Gastrocnemius medialis (tissue), 4 donors: ENCODE measurements at regions not wholly inside any gene's neighbourhood (a gene's known extent, or its start where the extent isn't known, plus 50 kb on each side); places are given as distances from the start of the nearest gene placed in this dataset.

Source experiments
- ATAC-seq, 2 donors: fragments of 150-250 bp; one replicate each; pipeline ENCODE4 v1.9.1; 2016
- DNase-seq, 2 donors: peaks; one replicate each; pipeline ENCODE4 v3.0.0-alpha.2; 2019
- H3K27ac ChIP-seq, 4 donors: fragments of 200-600 bp; sonication (generic); 1 replicate in 1 of 4; 2 replicates in 3 of 4; pipeline ENCODE4 v1.5.1; 2016 to 2018; ENCODE audit warnings: mild to moderate bottlenecking in 2 of 4, moderate library complexity in 1 of 4
- H3K27me3 ChIP-seq, 3 donors: fragments of 200-600 bp; sonication (generic) in 2 of 3; 1 replicate in 1 of 3; 2 replicates in 2 of 3; pipeline versions ENCODE4 v1.5.1 to v1.6.0; 2016 to 2019; ENCODE audit warnings: mild to moderate bottlenecking in 1 of 3, moderate library complexity in 1 of 3
- H3K36me3 ChIP-seq, 2 donors: fragments of 200-600 bp; sonication (generic) in 1 of 2; one replicate each; pipeline ENCODE4 v1.5.1; 2017 to 2018
- H3K4me1 ChIP-seq, 2 donors: fragments of 200-600 bp; sonication (generic) in 1 of 2; one replicate each; pipeline ENCODE4 v1.5.1; 2016 to 2017; ENCODE audit warnings: mild to moderate bottlenecking in 2 of 2
- H3K4me3 ChIP-seq, 4 donors: fragments of 200-600 bp; sonication (generic) in 3 of 4; 1 replicate in 1 of 4; 2 replicates in 3 of 4; pipeline ENCODE4 v1.5.1; 2016 to 2019; ENCODE audit warnings: mild to moderate bottlenecking in 2 of 4
- H3K9me3 ChIP-seq, 3 donors: fragments of 200-600 bp; sonication (generic) in 2 of 3; 1 replicate in 1 of 3; 2 replicates in 2 of 3; pipeline ENCODE4 v1.5.1; 2016 to 2019
- CTCF ChIP-seq, 5 experiments: fragments of 450-650 bp in 3 of 5; fragments of 200-600 bp in 2 of 5; sonication (generic) in 2 of 5; IDR thresholded peaks in 4 of 5; conservative IDR thresholded peaks in 1 of 5; 1 replicate in 4 of 5; 2 replicates in 1 of 5; pipeline ENCODE4 v1.5.1; 2016 to 2019; ENCODE audit warnings: antibody characterized with exemption in 5 of 5, mild to moderate bottlenecking in 3 of 5, moderate library complexity in 3 of 5
- POLR2A ChIP-seq, 2 donors: fragments of 450-650 bp; IDR thresholded peaks; one replicate each; pipeline ENCODE4 v1.6.1; 2017; ENCODE audit warnings: antibody characterized with exemption in 2 of 2, mild to moderate bottlenecking in 2 of 2, moderate library complexity in 2 of 2
- in situ Hi-C, 4 donors: fragments of 200-750 bp; cut with MboI; loops; one replicate each; pipeline versions ENCODE4 v1.15.0 to v1.8.0; 2017; ENCODE audit warnings: low sequenced_read_pairs in 4 of 4
- intact Hi-C: fragments of 100-400 bp; cut with DNase I; formaldehyde crosslinking; loops from one replicate; pipeline ENCODE4 v1.15.1; 2023; ENCODE audit warnings: low total_unique reads

- no peaks in the 10 kb centered on the region for H3K27me3 ChIP-seq
- no peaks in the 10 kb centered on the region for H3K36me3 ChIP-seq
- no peak overlapping the region for H3K4me3 ChIP-seq
- in situ Hi-C loops = no loop called here
- H3K4me1 ChIP-seq = no peaks in the 10 kb centered on the region
- TF ChIP-seq POLR2A (IDR thresholded peaks at IDR 0.05) (no peak), CTCF (IDR thresholded peaks at IDR 0.05 in 4 of 5, conservative IDR thresholded peaks at IDR 0.05 in 1 of 5) (no peak)
- H3K27ac ChIP-seq = no peak overlapping the region
- DNase-seq = no peak
- ATAC-seq = no peak
- no peaks in the 10 kb centered on the region for H3K9me3 ChIP-seq
- intact Hi-C loops = no loop called here
These were observed 894.8 kb downstream of the TBC1D22A start for GRCh38 chr22:47657224-47657623.

- in situ Hi-C loops (no loop called here), intact Hi-C loops (no loop called here)
- DNase-seq (no peak), ATAC-seq (no peak)
- no peak overlapping the region for H3K27ac ChIP-seq
- TF ChIP-seq POLR2A (IDR thresholded peaks at IDR 0.05) (no peak), CTCF (IDR thresholded peaks at IDR 0.05 in 4 of 5, conservative IDR thresholded peaks at IDR 0.05 in 1 of 5) (no peak)
- no peak overlapping the region for H3K4me3 ChIP-seq
- no peaks in the 10 kb centered on the region for H3K9me3 ChIP-seq
- H3K36me3 ChIP-seq = no peaks in the 10 kb centered on the region
- no peaks in the 10 kb centered on the region for H3K27me3 ChIP-seq
- H3K4me1 ChIP-seq = no peaks in the 10 kb centered on the region
These were observed 894.4 kb downstream of the TBC1D22A start for GRCh38 chr22:47656806-47657205.

GRCh38 chr22:47655930-47656329 is 893.5 kb downstream of the TBC1D22A start:
- Histone ChIP-seq H3K36me3 (no peaks in the 10 kb centered on the region), H3K27ac (no peak overlapping the region), H3K27me3 (no peaks in the 10 kb centered on the region), H3K4me1 (no peaks in the 10 kb centered on the region), H3K4me3 (no peak overlapping the region), H3K9me3 (no peaks in the 10 kb centered on the region)
- TF ChIP-seq CTCF (IDR thresholded peaks at IDR 0.05 in 4 of 5, conservative IDR thresholded peaks at IDR 0.05 in 1 of 5) (no peak), POLR2A (IDR thresholded peaks at IDR 0.05) (no peak)
- in situ Hi-C loops (no loop called here), intact Hi-C loops (no loop called here)
- no peak for ATAC-seq
- DNase-seq = no peak

- no peak for ATAC-seq
- in situ Hi-C loops (no loop called here), intact Hi-C loops (no loop called here)
These were observed 892.6 kb downstream of the TBC1D22A start for GRCh38 chr22:47654922-47655491.

More at GRCh38 chr22:47654922-47655491, 892.6 kb downstream of the TBC1D22A start:
- Histone ChIP-seq H3K27me3 (no peaks in the 10 kb centered on the region), H3K36me3 (no peaks in the 10 kb centered on the region), H3K27ac (no peak overlapping the region), H3K4me3 (no peak overlapping the region), H3K9me3 (no peaks in the 10 kb centered on the region), H3K4me1 (no peaks in the 10 kb centered on the region)
- DNase-seq = no peak
- TF ChIP-seq POLR2A (IDR thresholded peaks at IDR 0.05) = no peak
- no peak for TF ChIP-seq CTCF (IDR thresholded peaks at IDR 0.05 in 4 of 5, conservative IDR thresholded peaks at IDR 0.05 in 1 of 5)
